Testis (tissue), 2 donors: ENCODE measurements at regions not wholly inside any gene's neighbourhood (a gene's known extent, or its start where the extent isn't known, plus 50 kb on each side); places are given as distances from the start of the nearest gene placed in this dataset.

ENCODE experiments used
- POLR2A ChIP-seq: fragments of 450-650 bp; IDR thresholded peaks from one replicate; pipeline ENCODE4 v1.6.1; 2017; ENCODE audit warnings: antibody characterized with exemption, mild to moderate bottlenecking, moderate library complexity
- TF ChIP-seq, protein P1 (sequence below), 3 experiments: fragments of 450-650 bp in 2 of 3; fragments of 200-600 bp in 1 of 3; sonication (generic) in 1 of 3; IDR thresholded peaks; one replicate each; pipeline ENCODE4 v1.5.1; 2016 to 2019; ENCODE audit warnings: antibody characterized with exemption in 3 of 3, mild to moderate bottlenecking in 2 of 3, moderate library complexity in 1 of 3

DNA sequence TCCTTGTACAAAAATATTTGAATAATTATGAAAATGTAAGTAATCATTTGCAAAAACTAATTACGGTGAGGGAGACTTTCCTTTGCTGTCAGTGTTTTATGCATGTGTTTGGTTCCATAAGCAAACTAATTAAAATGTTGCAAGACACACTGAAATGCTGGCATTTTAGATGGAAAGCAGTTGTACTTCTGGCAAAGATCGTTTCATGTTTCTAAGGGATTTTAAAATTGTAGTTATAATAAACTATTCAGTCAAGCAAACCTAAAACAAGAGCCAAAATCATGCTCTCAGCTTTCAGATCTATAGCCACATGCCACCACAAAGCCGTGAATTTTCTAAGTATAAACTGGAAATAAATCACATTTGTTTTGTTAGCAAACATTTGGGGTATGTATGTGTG lies 240.1 kb upstream of the ZNF385D start:
- TF ChIP-seq, protein P1, sequence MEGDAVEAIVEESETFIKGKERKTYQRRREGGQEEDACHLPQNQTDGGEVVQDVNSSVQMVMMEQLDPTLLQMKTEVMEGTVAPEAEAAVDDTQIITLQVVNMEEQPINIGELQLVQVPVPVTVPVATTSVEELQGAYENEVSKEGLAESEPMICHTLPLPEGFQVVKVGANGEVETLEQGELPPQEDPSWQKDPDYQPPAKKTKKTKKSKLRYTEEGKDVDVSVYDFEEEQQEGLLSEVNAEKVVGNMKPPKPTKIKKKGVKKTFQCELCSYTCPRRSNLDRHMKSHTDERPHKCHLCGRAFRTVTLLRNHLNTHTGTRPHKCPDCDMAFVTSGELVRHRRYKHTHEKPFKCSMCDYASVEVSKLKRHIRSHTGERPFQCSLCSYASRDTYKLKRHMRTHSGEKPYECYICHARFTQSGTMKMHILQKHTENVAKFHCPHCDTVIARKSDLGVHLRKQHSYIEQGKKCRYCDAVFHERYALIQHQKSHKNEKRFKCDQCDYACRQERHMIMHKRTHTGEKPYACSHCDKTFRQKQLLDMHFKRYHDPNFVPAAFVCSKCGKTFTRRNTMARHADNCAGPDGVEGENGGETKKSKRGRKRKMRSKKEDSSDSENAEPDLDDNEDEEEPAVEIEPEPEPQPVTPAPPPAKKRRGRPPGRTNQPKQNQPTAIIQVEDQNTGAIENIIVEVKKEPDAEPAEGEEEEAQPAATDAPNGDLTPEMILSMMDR (IDR thresholded peaks at IDR 0.05): no peak
- TF ChIP-seq POLR2A: no peak
